ENCODE measurements at regions not wholly inside any gene's neighbourhood (a gene's known extent, or its start where the extent isn't known, plus 50 kb on each side); places are given as distances from the start of the nearest gene placed in this dataset.
"Not testable (repeated sequence)": the region's sequence is repeated elsewhere in the genome, so short reads cannot be mapped to it uniquely, and the experiment has no call there.

- intact Hi-C loops (cut with micrococcal nuclease): no loop called here
Measured at GRCh38 chr1:190832511-190832910, 354.8 kb upstream of the BRINP3 start.

- intact Hi-C loops (cut with micrococcal nuclease): no loop called here
Measured at GRCh38 chr1:190835658-190836057, 358.0 kb upstream of the BRINP3 start.

DNA sequence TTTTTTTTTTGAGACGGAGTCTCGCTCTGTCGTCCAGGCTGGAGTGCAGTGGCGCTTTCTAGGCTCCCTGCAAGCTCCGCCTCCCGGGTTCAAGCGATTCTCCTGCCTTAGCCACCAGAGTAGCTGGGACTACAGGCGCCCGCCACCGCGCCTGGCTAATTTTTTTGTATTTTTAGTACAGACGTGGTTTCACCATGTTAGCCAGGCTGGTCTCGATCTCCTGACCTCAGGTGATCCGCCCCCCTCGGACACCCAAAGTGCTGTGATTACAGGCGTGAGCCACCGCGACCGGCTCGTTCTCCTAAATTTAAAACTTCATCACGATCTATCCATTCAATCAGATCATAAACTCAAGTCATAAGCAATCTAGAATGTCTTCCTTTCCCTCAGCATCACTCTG is 359.5 kb upstream of the BRINP3 start:
- intact Hi-C loops (cut with micrococcal nuclease): not testable (repeated sequence)

DNA sequence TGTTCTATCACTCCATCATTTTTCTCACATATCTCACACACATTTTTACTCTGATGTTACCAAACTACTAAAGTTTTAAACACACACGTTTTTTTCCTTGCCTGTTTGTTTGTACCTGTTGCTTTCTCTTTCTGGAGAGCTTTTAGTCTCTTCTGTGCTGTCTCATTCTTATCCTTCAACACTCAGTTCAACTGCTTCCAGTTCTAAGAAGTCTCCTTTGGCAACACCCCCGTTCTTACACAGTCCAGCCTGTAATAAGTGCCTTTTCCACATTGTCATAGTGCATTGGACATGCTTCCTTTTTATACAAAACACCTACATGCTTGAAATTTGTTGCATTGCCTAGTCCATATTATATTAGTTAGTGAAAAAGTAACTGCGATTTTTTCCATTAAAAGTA is 360.2 kb upstream of the BRINP3 start:
- intact Hi-C loops (cut with micrococcal nuclease): no loop called here

- intact Hi-C loops (cut with micrococcal nuclease): no loop called here
Measured at GRCh38 chr1:190847166-190847565, 369.5 kb upstream of the BRINP3 start.

DNA sequence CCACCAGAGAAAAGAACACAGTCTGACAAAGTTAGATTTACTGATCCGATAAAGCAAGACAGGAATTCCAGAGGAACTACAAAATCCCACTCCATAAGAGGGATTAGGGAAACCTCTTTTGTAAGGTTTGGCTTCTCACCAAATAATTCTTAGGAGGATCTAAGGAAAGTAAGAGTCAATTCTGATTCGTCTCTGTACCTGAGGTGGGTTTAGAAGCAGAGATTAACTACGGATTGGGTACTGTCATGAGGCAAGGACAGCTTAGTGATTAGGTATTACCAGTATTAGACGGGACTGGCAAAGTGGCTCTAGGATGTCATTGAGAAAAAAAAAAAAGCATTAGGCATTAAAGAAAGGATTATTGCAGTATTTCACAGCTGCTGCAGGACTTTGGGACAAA is 371.7 kb upstream of the BRINP3 start:
- intact Hi-C loops (cut with micrococcal nuclease): no loop called here

DNA sequence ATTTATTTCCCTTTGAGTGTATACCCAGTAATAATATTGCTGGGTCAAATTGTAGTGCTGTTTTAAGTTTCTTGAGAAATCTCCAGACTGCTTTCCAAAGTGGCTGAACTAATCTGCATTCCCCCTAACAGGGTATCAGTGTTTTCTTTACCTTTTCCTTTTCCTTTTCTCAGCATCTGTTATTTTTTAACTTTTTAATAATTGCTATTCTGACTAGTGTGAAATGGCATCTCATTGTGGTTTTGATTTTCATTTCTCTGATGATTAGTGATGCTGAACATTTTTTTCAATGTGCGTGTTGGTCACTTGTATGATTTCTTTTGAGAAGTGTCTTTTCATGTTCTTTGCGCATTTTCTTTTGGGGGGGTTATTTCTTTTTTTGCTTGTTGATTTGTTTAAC is 374.9 kb upstream of the BRINP3 start:
- intact Hi-C loops (cut with micrococcal nuclease): no loop called here

GRCh38 chr1:190858140-190858539 is 380.5 kb upstream of the BRINP3 start:
- intact Hi-C loops (cut with micrococcal nuclease): no loop called here

DNA sequence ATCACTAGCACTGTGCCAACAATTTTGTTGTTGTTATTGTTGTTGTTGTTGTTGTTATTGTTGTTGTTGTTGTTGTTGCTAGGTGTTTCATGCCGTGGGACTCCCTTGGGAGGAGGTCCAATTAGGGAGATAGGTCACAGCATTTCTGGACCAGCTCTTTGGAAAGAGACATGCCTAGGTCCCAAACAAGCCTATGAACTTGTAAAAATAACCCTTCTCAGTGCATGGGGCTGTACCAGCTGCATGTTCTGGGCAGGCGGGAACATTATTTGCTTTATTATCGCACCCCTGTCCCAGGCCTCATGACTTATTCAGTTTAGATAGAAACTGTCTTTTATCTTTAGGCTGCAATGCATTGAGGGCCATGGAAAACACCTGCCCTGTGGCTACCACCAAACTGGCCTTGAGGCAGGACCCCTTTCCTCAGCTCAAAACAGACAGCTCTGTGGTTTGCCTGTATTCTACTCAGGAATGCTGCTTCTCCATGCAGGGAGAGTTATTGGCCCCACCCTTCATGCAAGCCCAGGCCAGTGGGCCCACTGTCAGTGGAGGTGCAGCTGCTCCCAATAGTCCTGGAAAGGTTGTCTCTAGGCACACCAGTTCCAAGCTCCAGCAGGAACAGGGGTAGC is 386.5 kb upstream of the BRINP3 start:
- intact Hi-C loops (cut with micrococcal nuclease): no loop called here

GRCh38 chr1:190880352-190880751 is 402.7 kb upstream of the BRINP3 start:
- intact Hi-C loops (cut with micrococcal nuclease): no loop called here

GRCh38 chr1:190881064-190881463 is 403.4 kb upstream of the BRINP3 start:
- intact Hi-C loops (cut with micrococcal nuclease): no loop called here

DNA sequence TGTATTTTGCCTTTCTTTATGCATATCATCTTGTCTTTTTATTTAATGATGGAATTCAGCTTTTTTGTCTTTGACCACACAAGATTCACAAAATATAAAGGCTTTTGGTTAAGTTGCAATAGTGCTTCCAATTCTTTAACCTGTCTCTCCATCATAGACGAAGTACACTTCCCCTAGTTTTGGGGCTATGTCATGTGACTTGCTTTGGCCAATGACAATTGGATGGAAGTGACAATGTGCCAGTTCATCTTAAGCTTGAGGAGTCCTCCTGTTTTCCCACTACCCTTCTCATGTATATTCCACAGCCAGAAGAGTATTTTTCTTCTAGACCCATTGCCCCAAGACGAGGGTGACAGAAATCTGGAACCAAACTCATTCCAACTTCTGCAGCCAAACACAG is 419.6 kb upstream of the BRINP3 start:
- intact Hi-C loops (cut with micrococcal nuclease): no loop called here

DNA sequence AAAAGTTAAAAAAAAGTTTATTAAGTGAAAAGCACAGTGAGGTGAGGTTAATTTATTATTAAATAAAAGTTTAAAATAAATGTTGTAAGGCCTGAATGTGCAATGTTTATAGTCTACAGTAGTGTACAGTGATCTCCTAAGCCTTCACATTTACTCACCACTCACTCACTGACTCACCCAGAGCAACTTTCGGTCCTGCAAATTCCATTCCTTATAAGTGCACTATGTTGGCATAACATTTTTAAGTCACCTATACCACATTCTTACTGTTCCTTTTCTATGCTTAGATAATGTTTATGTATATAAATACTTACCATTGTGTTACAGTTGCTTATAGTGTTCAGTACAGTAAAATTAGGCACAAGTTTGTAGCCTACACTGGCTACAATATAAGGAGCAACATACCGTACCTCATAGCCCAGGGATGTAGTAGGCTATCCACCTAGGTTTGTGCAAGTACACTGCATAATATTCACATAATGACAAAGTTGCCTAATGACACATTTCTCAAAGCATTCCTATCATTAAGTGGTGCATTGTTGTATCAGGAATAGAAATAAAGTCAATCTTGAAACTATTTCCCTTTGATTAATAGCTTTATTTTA is 426.5 kb upstream of the BRINP3 start:
- intact Hi-C loops (cut with micrococcal nuclease): no loop called here

DNA sequence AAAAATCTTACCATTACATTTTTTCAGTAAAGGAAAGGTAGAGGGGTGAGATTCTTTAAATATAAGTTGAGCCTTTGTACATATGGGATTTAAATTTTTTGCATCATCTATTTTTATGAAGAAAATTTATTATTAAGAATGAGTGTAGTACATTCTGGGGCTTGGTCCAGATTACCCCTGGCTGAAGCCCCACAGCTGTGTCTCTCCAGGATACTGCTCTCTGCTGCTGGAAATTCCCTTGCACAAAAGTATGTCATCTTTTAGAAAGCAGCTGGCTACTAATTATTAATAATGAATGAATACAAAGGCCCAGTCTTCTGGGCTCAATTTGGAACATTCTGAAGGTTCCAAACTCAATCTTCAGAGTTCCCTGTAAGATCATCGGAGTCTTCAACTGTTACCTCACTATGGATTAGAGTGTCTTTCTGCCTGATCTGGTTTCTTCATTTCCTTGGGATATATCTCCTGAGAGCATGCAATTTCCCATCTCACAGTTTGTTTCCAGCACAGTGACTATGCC is 428.6 kb upstream of the BRINP3 start:
- intact Hi-C loops (cut with micrococcal nuclease): no loop called here

DNA sequence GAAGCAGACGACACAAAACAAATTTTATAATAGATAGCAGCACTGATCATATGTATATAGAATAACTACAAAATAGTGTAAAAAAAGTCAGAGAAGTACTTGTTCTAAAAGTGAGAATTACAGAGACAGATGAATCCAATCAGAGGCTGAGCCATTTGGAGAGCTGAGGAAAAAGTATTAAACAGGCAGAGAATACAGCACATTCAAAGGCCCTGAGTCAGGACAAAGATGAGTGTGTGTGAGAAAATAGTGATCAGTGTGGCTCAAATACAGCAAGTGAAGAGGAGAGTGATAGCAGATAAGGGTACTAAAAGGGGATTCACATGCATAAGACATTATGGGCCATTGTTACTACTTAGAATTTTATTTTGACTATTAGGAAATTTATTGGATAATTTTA is 430.6 kb upstream of the BRINP3 start:
- intact Hi-C loops (cut with micrococcal nuclease): no loop called here

DNA sequence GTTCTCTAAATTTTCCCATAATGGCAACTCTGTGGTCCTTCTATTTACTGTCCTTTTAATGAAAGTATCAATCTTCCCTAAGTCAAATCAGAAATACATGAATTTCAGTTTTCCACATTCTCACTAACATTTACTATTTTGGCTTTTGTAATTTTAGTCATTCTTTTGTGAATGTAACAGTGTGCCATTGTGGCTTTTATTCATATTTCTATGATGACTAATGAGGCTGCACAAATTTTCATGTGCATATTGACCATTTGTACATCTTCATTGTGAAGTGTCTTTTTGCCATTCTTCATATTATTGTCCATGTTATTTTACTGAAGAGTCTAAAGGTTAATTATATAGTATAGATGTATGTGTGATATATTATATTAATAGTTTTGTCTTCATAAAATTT is 431.0 kb upstream of the BRINP3 start:
- intact Hi-C loops (cut with micrococcal nuclease): no loop called here

GRCh38 chr1:190935925-190936324 is 458.3 kb upstream of the BRINP3 start:
- intact Hi-C loops (cut with micrococcal nuclease): no loop called here

DNA sequence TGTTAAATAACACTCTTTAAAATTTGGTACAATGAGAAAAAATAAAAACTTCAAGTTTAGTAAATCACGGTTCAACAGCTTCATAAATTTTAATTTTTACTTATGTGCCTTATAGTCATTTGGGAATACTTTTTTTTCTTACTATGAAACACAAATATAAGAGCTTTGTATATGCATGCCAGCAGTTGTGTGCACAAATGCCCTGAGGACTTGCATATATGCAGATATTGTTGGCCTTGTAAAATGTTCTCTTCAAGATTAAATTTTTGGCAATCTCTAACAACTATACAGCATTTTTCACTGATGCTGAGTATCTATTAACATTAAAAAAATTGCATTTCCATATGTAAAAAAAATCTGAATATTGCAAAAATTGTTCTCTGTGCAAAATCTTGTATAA is 458.7 kb upstream of the BRINP3 start:
- intact Hi-C loops (cut with micrococcal nuclease): no loop called here

DNA sequence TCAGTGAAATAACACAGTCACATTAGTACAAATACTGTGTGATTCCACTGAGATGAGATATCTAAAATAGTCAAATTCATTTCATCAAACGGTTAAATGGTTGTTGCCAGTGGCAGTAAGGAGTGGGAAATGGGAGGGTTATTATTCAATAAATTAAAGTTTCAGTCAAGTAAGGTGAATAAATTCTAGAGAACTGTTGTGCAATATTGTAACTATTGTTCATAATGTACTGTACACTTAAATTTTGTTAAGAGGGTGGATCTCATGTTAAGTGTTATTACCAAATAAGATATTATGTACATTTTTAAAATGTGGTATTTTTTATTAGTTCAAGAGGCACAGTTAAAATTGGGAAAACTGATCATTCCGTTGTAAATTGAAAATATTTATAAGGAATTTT is 463.3 kb upstream of the BRINP3 start:
- intact Hi-C loops (cut with micrococcal nuclease): no loop called here

DNA sequence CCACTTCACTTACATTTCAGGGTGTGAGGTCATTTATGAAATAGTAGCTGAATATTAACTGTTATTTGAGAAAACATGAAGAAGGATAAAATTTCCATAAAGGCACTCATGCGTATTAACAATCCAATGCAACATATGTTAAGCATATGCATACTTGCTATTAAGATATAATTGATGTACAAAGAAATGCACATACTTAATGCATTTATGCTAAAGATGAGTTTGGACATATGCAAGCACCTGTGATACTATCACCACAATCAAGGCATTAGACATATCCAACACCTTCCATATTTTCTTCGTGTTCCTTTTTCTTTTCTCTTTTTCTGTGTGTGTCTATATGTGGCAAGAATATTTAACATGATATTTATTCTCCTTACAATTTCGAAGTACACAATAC is 464.8 kb upstream of the BRINP3 start:
- intact Hi-C loops (cut with micrococcal nuclease): no loop called here

GRCh38 chr1:190943722-190944121 is 466.1 kb upstream of the BRINP3 start:
- intact Hi-C loops (cut with micrococcal nuclease): not testable (repeated sequence)

DNA sequence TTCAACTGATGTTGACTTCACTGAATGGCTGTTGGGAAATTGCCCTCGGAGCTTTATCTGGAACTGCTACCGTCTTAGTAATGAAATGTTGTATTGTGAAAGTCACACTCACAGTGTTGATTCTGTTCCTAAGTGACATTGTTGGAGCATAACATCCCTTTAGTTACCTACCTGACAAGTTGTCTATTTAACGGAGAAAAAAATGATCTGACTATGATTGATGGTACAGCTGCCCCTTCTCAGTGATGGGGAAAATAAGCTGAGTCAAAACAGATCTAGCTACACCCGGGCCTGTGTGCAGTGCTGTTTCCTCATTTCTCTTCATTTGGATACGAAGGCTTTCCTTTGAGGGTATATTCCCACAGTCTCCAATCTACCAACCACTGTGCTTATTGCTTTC is 472.3 kb upstream of the BRINP3 start:
- intact Hi-C loops (cut with micrococcal nuclease): no loop called here

DNA sequence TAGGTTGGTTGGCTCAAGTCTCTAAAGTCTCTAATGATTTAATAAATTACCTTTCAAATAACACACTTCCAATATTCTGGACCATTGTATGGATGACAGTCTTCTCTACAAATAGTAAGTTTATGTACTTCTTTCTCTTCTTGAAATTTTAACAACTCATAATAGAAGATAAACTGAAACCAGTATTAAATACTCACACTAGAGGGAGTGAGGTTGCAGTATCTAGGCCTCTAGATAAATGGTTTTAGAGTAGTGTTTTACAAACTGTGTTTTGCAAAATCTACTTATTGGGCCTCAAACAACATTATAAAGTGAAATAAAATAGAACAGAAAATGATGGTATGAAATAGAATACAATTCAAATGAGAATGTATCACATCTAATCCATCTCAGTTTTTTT is 479.9 kb upstream of the BRINP3 start:
- intact Hi-C loops (cut with micrococcal nuclease): no loop called here

All from T-helper 2 cell treated with Interferon-gamma antibody and Interleukin-4, amounts not matched to agents 100 ng/mL and 5 ng/mL, for 36 hours (primary cell).